H9 (cell line): ENCODE measurements at regions not wholly inside any gene's neighbourhood (a gene's known extent, or its start where the extent isn't known, plus 50 kb on each side); places are given as distances from the start of the nearest gene placed in this dataset.

Experiments used
- DNase-seq: peaks from one replicate; pipeline ENCODE4 v3.0.0-alpha.2; 2017
- H2AFZ ChIP-seq: one replicate; pipeline ENCODE4 v1.6.1; 2013; ENCODE audit warnings: mild to moderate bottlenecking, low read length, control low read depth, moderate library complexity
- H2AK5ac ChIP-seq: 2 replicates; pipeline ENCODE4 v1.6.1; 2013; ENCODE audit warnings: low read length, control low read depth, mixed read lengths; ENCODE audit not compliant: insufficient read length
- H2BK120ac ChIP-seq: one replicate; pipeline ENCODE4 v1.6.1; 2013; ENCODE audit warnings: low read depth, mild to moderate bottlenecking, low read length, control low read depth, inconsistent platforms; ENCODE audit not compliant: poor library complexity, severe bottlenecking
- H2BK12ac ChIP-seq: 2 replicates; pipeline ENCODE4 v1.6.1; 2013; ENCODE audit warnings: low read length, control low read depth, mixed read lengths, low read depth; ENCODE audit not compliant: insufficient read length
- H2BK15ac ChIP-seq: 2 replicates; pipeline ENCODE4 v1.6.1; 2013; ENCODE audit warnings: low read depth, low read length, control low read depth
- H2BK20ac ChIP-seq: one replicate; pipeline ENCODE4 v1.6.1; 2013; ENCODE audit warnings: low read depth, mild to moderate bottlenecking, low read length, control low read depth, inconsistent platforms; ENCODE audit not compliant: poor library complexity, severe bottlenecking
- H2BK5ac ChIP-seq: 2 replicates; pipeline ENCODE4 v1.6.1; 2013; ENCODE audit warnings: low read length, control low read depth, mixed read lengths; ENCODE audit not compliant: insufficient read length
- H3K14ac ChIP-seq: 2 replicates; pipeline ENCODE4 v1.6.1; 2013; ENCODE audit warnings: low read length, control low read depth; ENCODE audit not compliant: insufficient read depth
- H3K18ac ChIP-seq: 2 replicates; pipeline ENCODE4 v1.6.1; 2013; ENCODE audit warnings: low read depth, mild to moderate bottlenecking, mixed read lengths, low read length, control low read depth; ENCODE audit not compliant: insufficient read length
- H3K23ac ChIP-seq: 2 replicates; pipeline ENCODE4 v1.6.1; 2013; ENCODE audit warnings: low read length, control low read depth, mixed read lengths, low read depth; ENCODE audit not compliant: insufficient read length
- H3K23me2 ChIP-seq: 2 replicates; pipeline ENCODE4 v1.6.1; 2013; ENCODE audit warnings: low read depth, mild to moderate bottlenecking, mixed read lengths, low read length, control low read depth; ENCODE audit not compliant: insufficient read length, poor library complexity, severe bottlenecking
- H3K27ac ChIP-seq: 2 replicates; pipeline ENCODE4 v1.5.1; 2013; ENCODE audit warnings: low read length, control low read depth, mixed read lengths, low read depth; ENCODE audit not compliant: insufficient read length
- H3K27me3 ChIP-seq: 2 replicates; pipeline ENCODE4 v1.6.1; 2013; ENCODE audit warnings: low read length, control low read depth, inconsistent platforms; ENCODE audit not compliant: insufficient read depth
- H3K4ac ChIP-seq: 2 replicates; pipeline ENCODE4 v1.6.1; 2013; ENCODE audit warnings: low read depth, mild to moderate bottlenecking, control low read depth, inconsistent platforms, low read length, moderate library complexity
- H3K4me1 ChIP-seq: 2 replicates; pipeline ENCODE4 v1.6.1; 2013; ENCODE audit warnings: low read length, control low read depth, inconsistent platforms; ENCODE audit not compliant: insufficient read depth
- H3K4me2 ChIP-seq: 2 replicates; pipeline ENCODE4 v1.6.1; 2013; ENCODE audit warnings: low read length, control low read depth, mixed read lengths; ENCODE audit not compliant: insufficient read length, insufficient read depth
- H3K56ac ChIP-seq: 2 replicates; pipeline ENCODE4 v1.6.1; 2013; ENCODE audit warnings: low read depth, mild to moderate bottlenecking, mixed read lengths, low read length, control low read depth; ENCODE audit not compliant: insufficient read length
- H3K79me1 ChIP-seq: 2 replicates; pipeline ENCODE4 v1.6.1; 2013; ENCODE audit warnings: low read depth, mild to moderate bottlenecking, moderate library complexity, low read length, control low read depth, inconsistent platforms; ENCODE audit not compliant: insufficient read depth, poor library complexity, severe bottlenecking
- H3K79me2 ChIP-seq: 2 replicates; pipeline ENCODE4 v1.6.1; 2013; ENCODE audit warnings: low read length, control low read depth, inconsistent platforms; ENCODE audit not compliant: insufficient read depth
- H3K9ac ChIP-seq: 2 replicates; pipeline ENCODE4 v1.6.1; 2013; ENCODE audit warnings: low read length, control low read depth, mixed read lengths; ENCODE audit not compliant: insufficient read length; ENCODE audit errors: extremely low read depth
- H3K9me3 ChIP-seq: one replicate; pipeline ENCODE4 v1.6.1; 2013; ENCODE audit warnings: low read depth, low read length, inconsistent platforms; ENCODE audit not compliant: control insufficient read depth
- H3T11ph ChIP-seq: one replicate; pipeline ENCODE4 v1.6.1; 2013; ENCODE audit warnings: mild to moderate bottlenecking, low read length, control low read depth, inconsistent platforms
- H4K20me1 ChIP-seq: one replicate; pipeline ENCODE4 v1.6.1; 2013; ENCODE audit not compliant: control insufficient read depth, insufficient read length, insufficient read depth
- H4K5ac ChIP-seq: 2 replicates; pipeline ENCODE4 v1.6.1; 2013; ENCODE audit warnings: low read depth, mild to moderate bottlenecking, mixed read lengths, low read length, control low read depth; ENCODE audit not compliant: insufficient read length
- H4K8ac ChIP-seq: replicated peaks from 2 replicates; pipeline ENCODE4 v1.6.1; 2013; ENCODE audit warnings: low read length, control low read depth, mixed read lengths, low read depth; ENCODE audit not compliant: insufficient read length
- H4K91ac ChIP-seq: 2 replicates; pipeline ENCODE4 v1.6.1; 2013; ENCODE audit warnings: low read depth, mild to moderate bottlenecking, moderate library complexity, mixed read lengths, low read length, control low read depth; ENCODE audit not compliant: insufficient read length
- H3K27ac Mint-ChIP-seq, 3 experiments: 2 replicates in 2 of 3; 3 replicates in 1 of 3; pipeline ENCODE4 v1.8.0; 2020 to 2021; ENCODE audit warnings: mixed read lengths in 3 of 3, mild to moderate bottlenecking in 1 of 3, moderate library complexity in 1 of 3
- H3K27me3 Mint-ChIP-seq: 2 replicates; pipeline ENCODE4 v1.8.0; 2021; ENCODE audit warnings: low read depth, mild to moderate bottlenecking, moderate library complexity, mixed read lengths
- H3K36me3 Mint-ChIP-seq, 3 experiments: 2 replicates in 2 of 3; 3 replicates in 1 of 3; pipeline ENCODE4 v1.8.0; 2020 to 2021; ENCODE audit warnings: low read depth in 3 of 3, mixed read lengths in 3 of 3; ENCODE audit not compliant: insufficient read depth in 1 of 3
- H3K4me1 Mint-ChIP-seq, 2 experiments: 2 replicates each; pipeline ENCODE4 v1.8.0; 2020; ENCODE audit warnings: mixed read lengths in 2 of 2
- H3K4me3 Mint-ChIP-seq, 2 experiments: 2 replicates in 1 of 2; 3 replicates in 1 of 2; pipeline ENCODE4 v1.8.0; 2020 to 2021; ENCODE audit warnings: mild to moderate bottlenecking in 2 of 2, mixed read lengths in 2 of 2, moderate library complexity in 1 of 2
- H3K9me3 Mint-ChIP-seq, 2 experiments: 2 replicates in 1 of 2; 3 replicates in 1 of 2; pipeline ENCODE4 v1.8.0; 2020; ENCODE audit warnings: mild to moderate bottlenecking in 2 of 2, mixed read lengths in 2 of 2, moderate library complexity in 1 of 2
- CTCF ChIP-seq: fragments of 200-600 bp; sonication (generic); conservative IDR thresholded peaks from 3 replicates; pipeline ENCODE4 v1.8.0; 2021; ENCODE audit warnings: antibody characterized with exemption, mild to moderate bottlenecking
- WGBS: extraction: QIAGEN DNeasy Blood & Tissue Kit; methylation state at CpG from one replicate; pipeline ENCODE4 v1.1.7; 2013; ENCODE audit warnings: missing lambda C conversion rate, low lambda C conversion rate, mixed read lengths; ENCODE audit not compliant: insufficient read length; ENCODE audit errors: extremely low coverage; 5-methylcytosine and 5-hydroxymethylcytosine counted together

GRCh38 chr7:68888971-68889385, 709.3 kb upstream of the AUTS2 start:
- Mint-ChIP-seq H3K27ac (no peak overlapping the region), H3K9me3 (no peaks in the 10 kb centered on the region; a peak in 1 of 5 replicates), H3K4me3 (no peak overlapping the region), H3K36me3 (no peaks in the 10 kb centered on the region; a peak in 1 of 7 replicates), H3K4me1 (no peaks in the 10 kb centered on the region), H3K27me3 (no peaks in the 10 kb centered on the region; the same call in 1 of the 2 replicates)
- Histone ChIP-seq H2AK5ac (no peak overlapping the region), H4K20me1 (no peaks in the 10 kb centered on the region), H3K18ac (no peak overlapping the region), H3K27ac (no peak overlapping the region), H2BK12ac (no peak overlapping the region), H3T11ph (no peak overlapping the region), H3K79me2 (no peaks in the 10 kb centered on the region), H3K4ac (no peak overlapping the region), H2BK20ac (no peak overlapping the region), H2AFZ (peak overlapping the region; percentile 77), H3K79me1 (no peaks in the 10 kb centered on the region), H3K9ac (no peak overlapping the region), H3K4me2 (no peak overlapping the region), H2BK120ac (no peak overlapping the region), H3K56ac (no peak overlapping the region), H3K27me3 (no peaks in the 10 kb centered on the region), H2BK5ac (no peak overlapping the region), H3K4me1 (no peaks in the 10 kb centered on the region), H4K5ac (no peak overlapping the region), H4K91ac (no peak overlapping the region), H4K8ac (no peak overlapping the region), H3K23me2 (no peaks in the 10 kb centered on the region), H3K23ac (no peak overlapping the region), H2BK15ac (no peak overlapping the region), H3K9me3 (no peaks in the 10 kb centered on the region), H3K14ac (no peak overlapping the region)
- no peak for TF ChIP-seq CTCF
- no CpG with 5 or more reads among the region's 3 CpGs for WGBS
- DNase-seq: no peak
